Activated naive CD8-positive, alpha-beta T cell treated with anti-CD3 and anti-CD28 coated beads, Interleukin-2, amount 50 U/mL, for 16 hours (primary cell): ENCODE measurements at regions not wholly inside any gene's neighbourhood (a gene's known extent, or its start where the extent isn't known, plus 50 kb on each side); places are given as distances from the start of the nearest gene placed in this dataset.

Experiments
- DNase-seq: peaks from one replicate; pipeline ENCODE4 v3.0.0-alpha.2; 2020; ENCODE audit warnings: low read depth, low spot score

GRCh38 chr17:77807746-77808441 lies 150.6 kb upstream of the TNRC6C start:
- DNase-seq = no peak

GRCh38 chr17:77808686-77809425 lies 149.6 kb upstream of the TNRC6C start:
- no peak for DNase-seq

- no peak for DNase-seq
Observed at GRCh38 chr17:77809814-77810213, 148.7 kb upstream of the TNRC6C start.

- no peak for DNase-seq
Observed at GRCh38 chr17:77810536-77810935, 148.0 kb upstream of the TNRC6C start.

- DNase-seq = no peak
Observed at GRCh38 chr17:77811521-77811920, 147.0 kb upstream of the TNRC6C start.

GRCh38 chr17:77814091-77814772 lies 144.3 kb upstream of the TNRC6C start:
- DNase-seq = no peak

- no peak for DNase-seq
Observed at GRCh38 chr17:77815127-77815905, 143.2 kb upstream of the TNRC6C start.

- DNase-seq = no peak
Observed at GRCh38 chr17:77817953-77818352, 140.6 kb upstream of the TNRC6C start.

- no peak for DNase-seq
Observed at GRCh38 chr17:77819497-77819896, 139.0 kb upstream of the TNRC6C start.

GRCh38 chr17:77821114-77821513 lies 137.4 kb upstream of the TNRC6C start:
- no peak for DNase-seq

GRCh38 chr17:77822302-77823030 lies 136.0 kb upstream of the TNRC6C start:
- no peak for DNase-seq

- no peak for DNase-seq
Observed at GRCh38 chr17:77824102-77824779, 134.3 kb upstream of the TNRC6C start.

GRCh38 chr17:77824780-77825280 lies 133.7 kb upstream of the TNRC6C start:
- no peak for DNase-seq

GRCh38 chr17:77825621-77826020 lies 132.9 kb upstream of the TNRC6C start:
- DNase-seq = no peak

GRCh38 chr17:77826132-77826873 lies 132.2 kb upstream of the TNRC6C start:
- DNase-seq = no peak

GRCh38 chr17:77827039-77827438 lies 131.5 kb upstream of the TNRC6C start:
- no peak for DNase-seq

GRCh38 chr17:77827511-77827910 lies 131.0 kb upstream of the TNRC6C start:
- no peak for DNase-seq

- DNase-seq = no peak
Observed at GRCh38 chr17:77828749-77829539, 129.6 kb upstream of the TNRC6C start.
